HFF-Myc (cell line): ENCODE measurements at regions not wholly inside any gene's neighbourhood (a gene's known extent, or its start where the extent isn't known, plus 50 kb on each side); places are given as distances from the start of the nearest gene placed in this dataset.

ENCODE experiments used
- DNase-seq: peaks from one replicate; pipeline ENCODE4 v3.0.0-alpha.2; 2011; ENCODE audit warnings: low read depth; ENCODE audit errors: extremely low read depth
- H3K4me3 ChIP-seq: replicated peaks from 2 replicates; pipeline ENCODE4 v1.5.1; 2011; ENCODE audit warnings: low read depth, mild to moderate bottlenecking, control low read depth, low read length
- TF ChIP-seq, protein P1 (sequence below): IDR thresholded peaks from 2 replicates; pipeline ENCODE4 v1.5.1; 2012; ENCODE audit warnings: mild to moderate bottlenecking, low read depth, low read length, control low read depth; ENCODE audit errors: missing control alignments

- TF ChIP-seq, protein P1, sequence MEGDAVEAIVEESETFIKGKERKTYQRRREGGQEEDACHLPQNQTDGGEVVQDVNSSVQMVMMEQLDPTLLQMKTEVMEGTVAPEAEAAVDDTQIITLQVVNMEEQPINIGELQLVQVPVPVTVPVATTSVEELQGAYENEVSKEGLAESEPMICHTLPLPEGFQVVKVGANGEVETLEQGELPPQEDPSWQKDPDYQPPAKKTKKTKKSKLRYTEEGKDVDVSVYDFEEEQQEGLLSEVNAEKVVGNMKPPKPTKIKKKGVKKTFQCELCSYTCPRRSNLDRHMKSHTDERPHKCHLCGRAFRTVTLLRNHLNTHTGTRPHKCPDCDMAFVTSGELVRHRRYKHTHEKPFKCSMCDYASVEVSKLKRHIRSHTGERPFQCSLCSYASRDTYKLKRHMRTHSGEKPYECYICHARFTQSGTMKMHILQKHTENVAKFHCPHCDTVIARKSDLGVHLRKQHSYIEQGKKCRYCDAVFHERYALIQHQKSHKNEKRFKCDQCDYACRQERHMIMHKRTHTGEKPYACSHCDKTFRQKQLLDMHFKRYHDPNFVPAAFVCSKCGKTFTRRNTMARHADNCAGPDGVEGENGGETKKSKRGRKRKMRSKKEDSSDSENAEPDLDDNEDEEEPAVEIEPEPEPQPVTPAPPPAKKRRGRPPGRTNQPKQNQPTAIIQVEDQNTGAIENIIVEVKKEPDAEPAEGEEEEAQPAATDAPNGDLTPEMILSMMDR: no peak
- no peak overlapping the region for H3K4me3 ChIP-seq
- no peak for DNase-seq
Observed at GRCh38 chr11:21839796-21840195, 353.1 kb upstream of the ANO5 start.

GRCh38 chr11:21861314-21861713 lies 331.6 kb upstream of the ANO5 start:
- TF ChIP-seq, protein P1: no peak
- H3K4me3 ChIP-seq: no peak overlapping the region
- DNase-seq: no peak

- TF ChIP-seq, protein P1: no peak
Observed at GRCh38 chr11:21865541-21865940, 327.3 kb upstream of the ANO5 start.

GRCh38 chr11:21866781-21867180 lies 326.1 kb upstream of the ANO5 start:
- TF ChIP-seq, protein P1: no peak
- H3K4me3 ChIP-seq: no peak overlapping the region
- DNase-seq: no peak

More at GRCh38 chr11:21865541-21865940, 327.3 kb upstream of the ANO5 start:
- H3K4me3 ChIP-seq: no peak overlapping the region
- no peak for DNase-seq

GRCh38 chr11:21877151-21877550 lies 315.7 kb upstream of the ANO5 start:
- no peak overlapping the region for H3K4me3 ChIP-seq
- no peak for DNase-seq

GRCh38 chr11:21883354-21883753 lies 309.5 kb upstream of the ANO5 start:
- TF ChIP-seq, protein P1: no peak
- no peak for DNase-seq
- H3K4me3 ChIP-seq: no peak overlapping the region

More at GRCh38 chr11:21877151-21877550, 315.7 kb upstream of the ANO5 start:
- TF ChIP-seq, protein P1: no peak

- H3K4me3 ChIP-seq: no peak overlapping the region
- no peak for DNase-seq
- TF ChIP-seq, protein P1: no peak
Observed at GRCh38 chr11:21888814-21889213, 304.1 kb upstream of the ANO5 start.
